HG02678 (cell line): ENCODE measurements at regions not wholly inside any gene's neighbourhood (a gene's known extent, or its start where the extent isn't known, plus 50 kb on each side); places are given as distances from the start of the nearest gene placed in this dataset.

Experiments
- ATAC-seq: cut with Tn5 transposase; IDR thresholded peaks from one replicate; pipeline ENCODE4 v1.9.1; 2021; ENCODE audit warnings: mild to moderate bottlenecking, moderate library complexity; ENCODE audit not compliant: unreplicated experiment

DNA sequence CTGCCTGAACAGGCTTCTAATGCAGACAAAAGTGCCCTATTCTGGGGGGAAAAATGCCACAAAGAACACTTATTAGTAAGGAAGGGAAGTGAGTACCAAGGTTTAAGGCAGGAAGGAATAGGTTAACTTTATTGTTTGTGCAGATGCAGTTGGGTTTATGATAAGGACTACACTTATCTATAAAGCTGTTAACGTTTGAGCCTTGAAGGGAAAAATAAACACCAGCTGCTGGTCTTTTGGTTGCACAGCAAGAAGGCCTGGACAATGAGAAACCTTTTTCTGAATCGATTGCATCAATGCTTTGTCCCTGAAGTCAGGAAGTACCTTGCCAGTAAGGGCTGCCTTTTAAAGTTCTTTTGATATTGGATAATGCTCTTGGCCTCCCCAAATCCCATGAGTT, 407.8 kb downstream of the ATP23 start:
- ATAC-seq, result no peak

DNA sequence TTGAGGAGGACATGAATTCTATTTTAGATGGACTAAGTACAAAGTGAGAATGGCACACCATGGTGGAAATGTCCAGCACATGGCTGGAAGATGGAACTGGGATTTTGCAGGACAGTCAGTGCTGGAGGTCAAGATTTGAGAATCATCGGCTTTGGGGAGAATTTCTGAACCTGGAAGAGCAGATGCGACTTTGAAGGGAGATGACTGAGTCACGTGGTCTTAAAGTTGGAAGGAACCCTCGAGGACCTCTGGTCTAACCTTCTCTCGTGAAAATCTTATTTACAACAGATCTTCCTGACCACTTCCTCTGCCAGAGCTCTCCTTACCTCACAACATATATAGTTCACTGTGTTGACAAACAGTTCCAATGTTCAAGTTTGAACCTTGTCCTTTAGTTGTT, 415.4 kb downstream of the ATP23 start:
- no peak for ATAC-seq

DNA sequence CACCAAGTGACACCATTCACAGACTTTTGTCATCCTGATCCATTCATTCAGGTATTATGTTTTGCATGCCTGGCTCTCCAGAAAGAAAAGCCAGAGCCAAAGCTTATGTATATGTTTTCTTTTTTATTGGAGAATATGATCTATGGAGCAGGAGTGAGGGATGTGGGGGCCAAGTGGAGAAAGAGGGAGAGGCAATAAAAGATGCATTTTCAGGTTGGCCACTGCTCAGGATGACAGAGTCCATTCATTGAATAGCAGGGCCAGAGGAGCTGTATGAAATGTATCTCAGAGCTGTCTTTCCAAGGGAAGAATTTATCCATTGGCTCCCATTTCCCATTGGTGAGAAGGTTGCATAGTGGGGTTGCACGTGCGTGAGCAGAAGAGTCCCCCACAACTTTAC, 416.1 kb downstream of the ATP23 start:
- ATAC-seq, result no peak

DNA sequence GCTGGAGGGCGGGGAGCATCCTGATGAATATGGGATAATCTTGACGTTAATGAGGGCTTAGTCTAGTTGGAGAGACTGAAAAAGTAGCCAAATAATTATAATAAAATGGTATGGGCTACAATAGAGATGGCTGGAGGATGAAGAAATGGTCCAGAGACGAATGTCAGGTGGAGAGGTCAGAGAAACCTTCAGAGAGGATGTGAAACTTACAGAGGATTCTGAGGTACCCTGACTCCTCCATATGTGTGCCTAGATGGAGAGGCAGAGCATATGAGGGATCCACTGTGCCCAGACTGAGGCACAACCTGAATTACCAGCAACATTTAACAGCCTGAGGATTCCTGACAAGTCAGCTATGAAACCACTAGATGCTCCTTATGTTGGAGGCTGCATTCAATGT, 417.0 kb downstream of the ATP23 start:
- ATAC-seq, result no peak

DNA sequence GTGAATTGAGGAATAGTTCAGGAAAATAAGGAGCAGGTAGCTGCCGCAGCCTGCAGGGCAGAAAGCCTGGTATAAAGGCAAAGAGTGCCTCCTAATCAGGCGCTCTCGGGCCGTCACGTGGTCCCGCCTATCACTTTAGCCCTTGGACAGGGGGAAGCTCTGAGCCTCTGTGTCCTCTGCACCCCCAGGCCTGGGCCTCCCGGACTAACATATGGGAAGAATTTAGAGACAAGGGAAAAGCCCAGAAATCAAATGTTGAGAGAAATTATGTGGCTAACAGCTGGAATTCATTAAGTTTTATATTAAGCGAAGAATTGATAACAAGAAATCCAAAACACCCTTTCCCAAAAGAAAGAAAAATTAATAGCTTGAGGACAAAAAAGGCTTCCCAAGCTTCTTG, 417.7 kb downstream of the ATP23 start:
- ATAC-seq, result no peak

DNA sequence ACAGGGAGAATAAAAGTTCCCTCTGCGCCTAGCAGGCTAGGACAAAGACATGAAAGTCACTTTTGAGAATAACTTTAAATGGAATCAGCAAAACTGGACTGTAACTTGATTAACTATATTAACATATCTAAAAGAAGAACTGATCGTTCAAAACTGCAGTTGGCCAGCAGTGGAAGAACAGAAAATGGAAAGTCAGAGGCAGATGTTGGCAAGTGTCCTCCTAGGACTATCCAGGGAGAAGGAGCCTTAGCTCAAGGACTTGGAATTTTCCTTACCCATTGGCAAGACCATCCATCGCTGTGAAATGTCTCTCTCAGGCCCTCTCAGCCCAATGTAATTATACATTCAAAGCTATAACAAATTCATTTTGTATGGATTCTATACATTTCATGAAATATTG, 419.7 kb downstream of the ATP23 start:
- ATAC-seq, result no peak

DNA sequence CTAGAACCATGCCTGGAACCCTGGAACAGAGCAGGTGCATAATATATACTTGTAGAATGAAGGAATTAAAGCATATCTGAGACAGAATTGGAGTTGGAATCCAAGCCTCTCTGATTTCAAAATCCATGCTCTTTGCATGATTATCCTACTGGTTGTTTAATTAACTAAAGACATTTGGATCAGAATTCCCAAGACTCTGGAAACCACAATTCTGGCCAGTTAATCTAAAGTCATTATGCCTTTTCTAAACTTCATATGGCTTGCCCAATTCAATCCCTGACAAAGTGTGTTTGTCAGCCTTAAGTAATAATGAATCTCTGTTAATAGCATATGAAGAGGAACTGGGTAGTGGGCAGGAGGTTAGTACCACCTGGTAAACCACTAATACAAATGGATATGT, 422.6 kb downstream of the ATP23 start:
- no peak for ATAC-seq

DNA sequence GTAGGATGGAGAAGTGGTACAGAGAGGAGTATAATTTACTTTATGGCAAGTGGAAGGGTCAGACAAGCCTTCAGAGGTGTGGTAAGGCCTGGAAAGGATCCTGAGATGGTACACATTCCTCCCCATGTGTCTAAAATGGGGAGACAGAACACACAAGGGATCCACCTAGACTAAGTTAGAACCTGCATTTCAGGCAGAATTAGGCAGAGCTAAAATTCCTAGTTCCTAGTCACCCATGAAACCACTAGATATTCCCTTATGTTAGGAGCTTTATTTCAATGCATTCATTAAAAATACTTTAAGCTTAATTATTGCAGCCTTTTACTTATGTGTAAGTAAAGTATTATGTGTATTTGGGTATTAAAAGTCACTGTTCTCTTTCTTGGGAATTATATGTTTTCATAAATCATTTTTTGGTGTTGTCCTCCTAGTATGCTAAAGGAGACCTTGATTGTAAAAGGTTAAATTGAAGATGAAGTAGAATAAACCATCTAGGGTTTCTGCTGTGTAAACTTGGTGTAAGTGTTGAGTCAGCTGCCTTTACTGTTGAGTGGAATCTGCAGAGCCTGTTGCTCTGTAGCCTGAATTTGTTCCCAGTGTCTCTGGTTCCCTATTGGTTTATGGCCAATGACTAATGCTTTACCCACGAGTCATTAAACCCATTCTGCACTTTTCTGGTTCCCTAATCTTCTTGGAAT, 423.2 kb downstream of the ATP23 start:
- no peak for ATAC-seq

DNA sequence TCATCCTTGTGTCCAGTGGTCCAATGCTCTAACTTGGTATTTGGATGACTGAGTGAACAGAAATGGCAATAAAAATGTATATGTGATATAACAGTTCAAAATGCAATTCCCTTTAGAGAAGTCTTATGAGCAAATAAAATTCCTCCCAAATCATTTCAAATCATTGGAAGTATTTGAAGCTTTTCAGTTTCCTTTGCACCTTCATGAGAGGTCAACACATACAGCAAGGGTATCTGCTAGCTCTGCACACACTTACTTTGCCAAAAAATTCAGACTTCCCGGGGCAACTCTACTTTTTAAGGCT, 423.7 kb downstream of the ATP23 start:
- ATAC-seq, result no peak

DNA sequence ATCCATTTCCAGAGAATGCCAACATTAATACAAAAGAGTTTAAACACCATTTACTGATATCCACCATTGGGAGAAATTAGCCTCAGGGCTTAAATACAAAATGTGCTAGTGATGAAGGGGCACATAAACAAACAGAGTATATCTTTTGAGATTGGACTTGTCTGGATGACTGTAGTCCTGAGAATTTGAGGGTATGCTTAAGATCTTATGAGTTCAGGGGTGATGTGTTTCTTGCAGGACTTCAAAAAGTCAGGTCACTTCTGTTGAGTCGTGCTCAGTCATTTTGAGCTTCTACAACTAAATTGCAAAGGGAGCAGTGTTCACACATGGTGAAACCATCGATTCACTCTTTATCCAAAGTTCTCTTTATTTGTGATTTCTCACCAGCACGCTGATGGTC, 425.7 kb downstream of the ATP23 start:
- no peak for ATAC-seq

DNA sequence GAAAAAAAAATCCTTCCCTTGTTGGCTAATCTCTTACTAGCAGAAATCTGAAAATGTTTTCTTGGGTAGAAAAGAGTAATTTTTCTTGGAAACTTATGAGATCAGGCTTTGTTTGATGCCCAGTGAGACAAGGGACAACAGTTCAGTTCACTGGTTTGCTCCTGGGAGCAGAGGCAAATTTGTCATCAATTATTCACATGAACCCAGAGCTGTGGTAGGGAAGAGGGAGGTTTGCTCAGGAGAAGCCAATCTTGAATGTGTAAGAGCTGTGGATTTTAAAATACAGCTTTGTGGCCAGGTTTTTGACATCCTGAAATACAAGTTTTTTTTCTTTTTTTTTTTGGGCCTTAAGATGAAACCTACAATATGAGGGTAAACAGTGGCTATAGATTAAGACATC, 426.6 kb downstream of the ATP23 start:
- ATAC-seq, result no peak

DNA sequence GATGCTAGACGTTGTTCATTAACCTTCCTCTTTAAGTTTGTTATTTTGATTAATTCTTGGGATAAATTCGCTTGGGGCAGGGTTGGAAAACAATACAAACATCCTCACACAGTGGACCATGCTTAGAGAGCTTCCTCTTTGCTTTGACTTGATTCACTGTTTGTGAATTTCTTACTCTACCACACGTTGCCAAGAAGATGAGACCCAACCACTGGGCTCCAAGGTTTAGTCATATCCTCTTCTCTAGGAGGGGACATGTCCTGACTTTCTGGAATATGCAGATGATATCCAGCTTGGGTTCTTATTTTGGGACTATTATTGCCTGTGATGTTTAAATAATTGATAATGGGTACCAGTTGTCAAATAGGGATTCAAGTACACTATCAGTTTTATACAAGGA, 428.2 kb downstream of the ATP23 start:
- ATAC-seq, result no peak

DNA sequence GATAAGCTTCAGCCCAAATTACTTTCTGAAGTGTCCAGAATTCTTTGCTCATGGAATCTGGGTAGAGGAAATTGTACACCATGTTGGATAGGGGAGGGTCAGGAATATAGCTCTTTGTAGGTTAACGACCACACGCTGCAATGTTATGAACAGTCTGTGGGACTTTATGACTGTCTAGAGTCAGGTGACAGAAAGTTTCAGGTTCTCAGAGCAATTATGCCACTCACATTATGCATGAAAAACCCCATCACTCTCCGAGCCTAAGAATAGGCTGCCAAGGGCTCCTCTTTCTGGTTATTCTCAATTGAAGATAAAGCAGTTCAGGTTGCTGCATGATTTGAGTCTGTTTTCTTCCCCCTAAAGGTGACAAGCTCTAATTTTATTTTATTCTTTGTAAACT, 430.9 kb downstream of the ATP23 start:
- peak; percentile 91 for ATAC-seq

DNA sequence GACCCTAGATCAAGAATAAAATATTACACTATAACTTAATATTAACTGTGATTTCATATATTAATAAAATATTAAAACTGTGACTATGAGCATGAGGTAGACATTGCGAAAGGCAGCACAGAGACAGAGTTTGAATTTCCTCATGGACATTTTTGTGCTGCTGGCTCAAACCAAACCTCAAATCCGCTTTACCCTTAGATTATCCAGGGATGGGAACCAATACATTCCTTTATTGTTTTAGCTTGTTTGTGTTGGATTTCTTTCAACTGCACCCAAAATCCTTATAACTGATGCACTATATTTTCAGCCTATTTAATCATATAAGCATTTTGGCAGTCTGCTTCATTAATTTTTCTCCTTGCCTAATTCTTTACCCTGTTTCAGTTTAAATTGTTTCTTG, 436.7 kb downstream of the ATP23 start:
- ATAC-seq, result no peak

DNA sequence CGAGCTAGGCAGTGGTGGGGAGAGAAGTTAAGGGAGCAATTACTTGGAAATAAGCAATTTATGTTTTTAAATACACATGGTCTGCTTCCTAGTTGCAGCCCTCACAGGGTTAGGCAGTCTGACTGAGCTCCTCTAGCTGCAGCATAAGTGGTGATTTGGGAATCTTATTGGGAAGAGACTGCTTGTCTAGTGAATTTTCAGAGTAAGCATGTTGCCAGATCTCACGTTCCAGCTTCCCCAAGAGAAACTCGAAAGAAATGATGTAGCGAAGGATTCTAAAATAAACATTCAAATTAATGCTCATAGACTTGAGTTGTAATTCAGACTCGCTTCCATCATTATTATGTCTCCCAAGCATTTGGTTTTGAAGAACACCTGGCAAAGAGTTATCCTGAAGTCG, 440.2 kb downstream of the ATP23 start:
- ATAC-seq, result no peak

DNA sequence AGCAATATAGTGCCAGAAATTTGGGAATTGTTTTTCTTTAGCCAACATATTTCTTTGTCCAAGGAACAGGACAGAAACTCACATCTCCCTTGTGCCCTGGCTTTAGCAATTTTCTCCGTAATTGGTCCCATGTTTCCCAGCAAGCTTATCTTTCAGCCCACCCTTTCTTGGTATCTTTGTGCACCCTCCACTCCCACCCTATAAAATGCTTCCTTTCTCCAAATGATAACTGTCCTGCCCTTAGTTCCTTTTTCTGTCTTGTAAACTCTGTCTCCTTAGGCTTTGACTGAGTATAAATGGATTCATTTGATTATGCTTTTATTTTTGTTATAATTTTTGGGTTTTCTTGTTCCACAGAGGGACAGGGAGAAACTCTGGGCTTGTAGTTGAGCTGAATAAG, 442.8 kb downstream of the ATP23 start:
- no peak for ATAC-seq

DNA sequence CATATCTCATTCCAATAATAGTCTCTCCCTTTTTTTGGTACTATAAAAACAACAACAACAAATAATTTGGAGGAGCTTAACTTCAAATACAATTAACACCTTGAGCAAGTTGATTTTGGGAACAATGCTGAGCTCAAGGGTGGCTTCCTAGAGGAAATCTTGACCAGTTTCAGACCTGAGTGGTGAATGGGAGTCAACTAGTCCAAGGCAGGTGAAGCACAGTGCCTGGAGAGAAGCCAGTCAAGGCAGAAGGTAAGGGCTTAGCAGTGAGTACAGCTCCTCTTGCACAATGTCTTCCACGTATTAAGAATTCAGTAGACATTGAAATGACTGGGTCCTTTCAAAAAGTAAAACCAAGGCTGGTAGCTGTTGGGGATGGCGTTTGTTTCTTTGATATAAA, 444.8 kb downstream of the ATP23 start:
- no peak for ATAC-seq

DNA sequence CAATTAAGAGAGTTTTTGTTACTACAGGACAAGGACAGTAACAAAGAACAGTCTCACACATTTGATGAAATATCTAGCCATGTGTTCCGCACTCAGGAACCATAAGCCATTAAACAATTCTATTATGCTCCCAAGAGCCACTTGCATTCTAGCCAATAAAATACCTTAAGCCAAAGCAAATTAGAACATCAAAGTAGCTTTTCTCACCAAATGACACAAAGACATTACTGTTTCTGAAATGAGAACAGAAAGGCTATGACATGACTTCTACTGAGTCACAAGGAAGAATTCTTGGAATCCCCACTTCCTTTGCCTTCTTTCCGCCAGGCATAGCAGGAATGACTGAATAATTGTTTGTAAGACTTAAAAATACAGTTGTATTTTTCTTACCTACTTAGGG, 445.8 kb downstream of the ATP23 start:
- ATAC-seq, result no peak

DNA sequence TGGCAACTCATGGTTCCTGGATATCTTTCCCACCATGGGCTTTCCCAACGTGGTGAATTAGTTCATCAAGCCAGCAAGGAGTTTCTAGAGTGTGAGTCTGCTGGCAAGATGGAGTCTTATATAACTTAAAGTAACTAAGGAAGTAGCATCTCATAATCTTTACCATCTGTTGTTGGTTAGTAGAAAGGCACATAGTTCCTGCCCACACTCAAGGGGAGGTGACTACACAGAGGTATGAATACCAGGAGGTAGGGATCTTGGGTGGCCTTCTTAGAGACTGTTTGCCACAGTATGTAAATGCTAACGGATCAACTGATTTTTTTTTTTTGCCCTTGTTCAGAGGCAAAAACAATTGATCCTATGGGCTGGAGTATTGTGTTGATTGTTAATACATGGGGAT, 446.9 kb downstream of the ATP23 start:
- ATAC-seq, result no peak

DNA sequence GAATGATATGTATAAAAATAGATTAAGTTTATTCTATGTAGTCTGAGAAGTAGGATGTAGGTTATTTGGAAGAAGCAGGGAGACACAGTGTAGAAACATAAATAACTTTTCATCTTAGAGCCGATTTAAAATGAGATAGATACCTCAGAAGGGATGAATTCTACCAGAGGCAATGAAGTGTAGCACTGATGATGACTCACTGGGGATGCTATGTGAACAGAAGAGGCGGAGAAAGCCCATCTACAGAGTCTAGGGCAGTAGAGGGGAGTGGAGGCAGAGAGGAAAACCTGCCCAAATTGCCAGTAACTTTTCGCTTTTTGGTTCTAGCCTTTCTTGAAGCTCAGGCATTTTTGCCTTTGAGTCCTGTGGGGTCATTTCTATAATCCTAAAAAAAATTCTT, 451.8 kb downstream of the ATP23 start:
- ATAC-seq, result no peak

DNA sequence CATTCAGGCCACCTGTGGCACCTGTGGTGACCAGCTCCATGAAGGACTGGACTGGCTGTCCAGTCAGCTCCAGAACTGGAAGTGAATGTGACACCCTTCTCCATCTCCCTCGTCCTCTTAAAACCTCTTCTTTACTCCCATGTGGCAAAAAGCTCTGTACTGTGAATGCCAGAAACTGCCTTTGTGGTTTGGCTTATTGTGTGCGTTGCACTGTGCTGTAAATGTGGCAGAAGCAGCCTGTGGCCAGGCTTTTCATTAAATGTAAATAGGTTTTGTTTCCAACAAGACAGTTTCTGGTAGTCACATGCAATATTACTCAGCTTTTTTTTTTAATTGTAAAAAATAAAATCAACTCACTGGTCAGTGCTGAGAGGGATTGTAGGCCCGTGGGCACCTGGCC, 453.7 kb downstream of the ATP23 start:
- ATAC-seq, result no peak

DNA sequence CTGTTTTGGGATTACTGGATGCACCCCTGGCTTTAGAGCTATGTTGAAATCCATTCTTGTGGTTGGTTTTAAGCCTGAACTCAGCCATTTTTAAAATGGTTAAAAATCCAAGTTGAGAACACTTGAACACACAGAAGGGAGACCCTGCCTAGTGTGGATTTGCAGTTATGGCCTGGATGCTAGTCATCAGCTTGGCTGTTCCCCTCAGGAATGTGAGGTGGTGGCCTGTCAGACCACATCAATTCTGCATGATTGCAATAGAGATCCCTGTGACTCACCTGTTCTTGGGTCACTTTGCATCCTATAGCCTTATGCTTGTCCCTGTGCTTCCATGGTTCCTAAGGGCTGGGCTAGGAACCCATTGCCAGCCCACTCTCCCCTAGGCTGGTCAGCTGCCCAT, 454.1 kb downstream of the ATP23 start:
- no peak for ATAC-seq

DNA sequence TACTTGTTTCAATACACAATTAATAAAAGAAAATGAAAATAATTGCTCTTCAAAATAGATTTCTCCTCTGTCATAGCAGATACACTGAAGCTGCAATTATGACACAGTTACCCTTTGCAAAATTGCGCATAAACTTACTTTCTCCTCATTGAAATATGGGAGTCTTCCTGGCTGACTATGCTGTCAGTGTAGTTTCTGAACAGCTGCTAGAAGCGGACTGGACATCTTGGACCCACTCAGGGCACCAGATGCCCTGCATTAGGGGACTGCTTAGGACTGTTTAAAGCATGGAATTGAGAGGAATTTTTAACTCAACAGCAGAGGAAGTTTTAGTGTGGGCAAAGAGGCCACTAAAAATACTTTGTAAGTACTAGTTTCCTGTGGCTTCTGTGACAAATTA, 454.9 kb downstream of the ATP23 start:
- ATAC-seq, result no peak

DNA sequence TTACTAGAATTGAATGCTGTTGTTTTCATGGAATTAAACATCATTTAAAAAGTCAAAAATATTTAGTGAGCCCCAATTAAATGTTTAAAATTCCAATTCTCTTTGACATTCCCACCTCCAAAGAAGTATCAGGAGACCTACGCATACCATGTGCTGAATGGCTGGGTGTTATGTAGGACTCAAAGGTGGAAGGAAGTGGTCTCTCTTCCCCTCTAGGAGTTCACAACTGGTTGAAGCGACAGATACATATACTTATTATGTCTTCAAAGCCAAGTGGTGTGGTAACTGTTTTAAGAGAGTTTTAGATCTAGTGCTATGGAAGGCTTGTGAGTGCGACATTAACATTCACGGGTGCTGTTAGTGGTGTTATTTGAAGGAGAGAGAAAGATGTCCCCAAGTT, 464.0 kb downstream of the ATP23 start:
- ATAC-seq, result no peak
